ENCODE measurements at regions not wholly inside any gene's neighbourhood (a gene's known extent, or its start where the extent isn't known, plus 50 kb on each side); places are given as distances from the start of the nearest gene placed in this dataset.

DNA sequence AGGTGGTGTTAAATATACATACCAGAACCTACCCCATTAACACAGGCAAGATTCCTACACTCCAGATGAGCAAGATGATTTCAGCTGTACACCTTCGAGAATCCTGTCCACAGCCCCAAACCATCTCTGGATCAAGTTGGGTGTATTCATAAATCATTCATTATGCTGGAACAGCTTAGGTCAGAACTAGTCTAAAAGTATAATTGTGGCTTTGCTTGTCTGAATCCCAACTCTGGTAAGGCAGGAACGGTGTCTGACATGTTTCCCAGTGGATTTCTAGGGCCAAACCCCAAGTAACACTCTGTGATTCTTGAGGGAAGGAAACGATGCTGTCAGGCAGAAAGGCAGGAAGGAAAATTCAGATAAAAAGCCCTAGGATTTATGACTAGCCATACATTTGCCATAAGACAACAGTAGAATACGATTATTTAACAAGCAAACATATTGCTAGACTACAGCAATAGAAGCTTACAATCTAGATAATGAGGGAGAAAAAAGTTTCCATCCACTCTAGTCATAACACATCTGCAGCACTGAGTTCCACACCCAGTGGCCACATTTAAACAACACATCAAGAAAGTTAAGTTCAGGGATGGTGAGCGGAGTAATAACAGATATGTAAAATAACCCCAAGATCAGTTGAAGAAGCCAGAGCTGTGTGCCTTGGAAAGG, 444.8 kb downstream of the RND3 start:
- Histone ChIP-seq H3K27me3 (ENCODE audit: control insufficient read depth, insufficient read depth, low read length) (no peaks in the 10 kb centered on the region), H3K4me1 (ENCODE audit: control insufficient read depth, insufficient read depth, low read length) (no peaks in the 10 kb centered on the region), H3K4me3 (ENCODE audit: low read depth in 2 of 2, low read length in 2 of 2) (no peak overlapping the region), H3K9me3 (ENCODE audit: control insufficient read depth, insufficient read depth, low read depth, low read length) (no peaks in the 10 kb centered on the region), H3K36me3 (ENCODE audit: control insufficient read depth, insufficient read depth, low read length) (no peaks in the 10 kb centered on the region), H3K27ac (ENCODE audit: low read length) (no peak overlapping the region)
- ATAC-seq (no peak), DNase-seq (ENCODE audit: low read depth, low spot score) (no peak)
- CTCF ChIA-PET, result no interaction called here
- BruUV-seq (replicated peaks), result no TSS peak
- POLR2A ChIA-PET, result interaction anchor here (0.6 kb wide), 2 partner anchors 18 to 133 kb away, joined by 3 to 5 read pairs; no protein-coding TSS in a partner anchor
- intact Hi-C loops (cut with micrococcal nuclease; ENCODE audit: unreplicated experiment), result no loop called here
- TF ChIP-seq SIN3A (IDR thresholded peaks at IDR 0.05; ENCODE audit: borderline replicate concordance, insufficient read depth, low read depth, low read length) (no peak), POLR2AphosphoS5 (IDR thresholded peaks at IDR 0.05; ENCODE audit: low read depth, low read length) (no peak), TCF7L2 (IDR thresholded peaks at IDR 0.05; ENCODE audit: low read depth, low read length) (no peak)
- TF ChIP-seq, protein P1, sequence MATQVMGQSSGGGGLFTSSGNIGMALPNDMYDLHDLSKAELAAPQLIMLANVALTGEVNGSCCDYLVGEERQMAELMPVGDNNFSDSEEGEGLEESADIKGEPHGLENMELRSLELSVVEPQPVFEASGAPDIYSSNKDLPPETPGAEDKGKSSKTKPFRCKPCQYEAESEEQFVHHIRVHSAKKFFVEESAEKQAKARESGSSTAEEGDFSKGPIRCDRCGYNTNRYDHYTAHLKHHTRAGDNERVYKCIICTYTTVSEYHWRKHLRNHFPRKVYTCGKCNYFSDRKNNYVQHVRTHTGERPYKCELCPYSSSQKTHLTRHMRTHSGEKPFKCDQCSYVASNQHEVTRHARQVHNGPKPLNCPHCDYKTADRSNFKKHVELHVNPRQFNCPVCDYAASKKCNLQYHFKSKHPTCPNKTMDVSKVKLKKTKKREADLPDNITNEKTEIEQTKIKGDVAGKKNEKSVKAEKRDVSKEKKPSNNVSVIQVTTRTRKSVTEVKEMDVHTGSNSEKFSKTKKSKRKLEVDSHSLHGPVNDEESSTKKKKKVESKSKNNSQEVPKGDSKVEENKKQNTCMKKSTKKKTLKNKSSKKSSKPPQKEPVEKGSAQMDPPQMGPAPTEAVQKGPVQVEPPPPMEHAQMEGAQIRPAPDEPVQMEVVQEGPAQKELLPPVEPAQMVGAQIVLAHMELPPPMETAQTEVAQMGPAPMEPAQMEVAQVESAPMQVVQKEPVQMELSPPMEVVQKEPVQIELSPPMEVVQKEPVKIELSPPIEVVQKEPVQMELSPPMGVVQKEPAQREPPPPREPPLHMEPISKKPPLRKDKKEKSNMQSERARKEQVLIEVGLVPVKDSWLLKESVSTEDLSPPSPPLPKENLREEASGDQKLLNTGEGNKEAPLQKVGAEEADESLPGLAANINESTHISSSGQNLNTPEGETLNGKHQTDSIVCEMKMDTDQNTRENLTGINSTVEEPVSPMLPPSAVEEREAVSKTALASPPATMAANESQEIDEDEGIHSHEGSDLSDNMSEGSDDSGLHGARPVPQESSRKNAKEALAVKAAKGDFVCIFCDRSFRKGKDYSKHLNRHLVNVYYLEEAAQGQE (IDR thresholded peaks at IDR 0.05; ENCODE audit: insufficient read depth in 1 of 2, low read depth in 2 of 2, low read length in 1 of 2), result no peak
- in situ Hi-C loops (cut with HindIII; ENCODE audit: low pct_unique_long_range_greater_than_20kb, low sequenced_read_pairs), result no loop called here

DNA sequence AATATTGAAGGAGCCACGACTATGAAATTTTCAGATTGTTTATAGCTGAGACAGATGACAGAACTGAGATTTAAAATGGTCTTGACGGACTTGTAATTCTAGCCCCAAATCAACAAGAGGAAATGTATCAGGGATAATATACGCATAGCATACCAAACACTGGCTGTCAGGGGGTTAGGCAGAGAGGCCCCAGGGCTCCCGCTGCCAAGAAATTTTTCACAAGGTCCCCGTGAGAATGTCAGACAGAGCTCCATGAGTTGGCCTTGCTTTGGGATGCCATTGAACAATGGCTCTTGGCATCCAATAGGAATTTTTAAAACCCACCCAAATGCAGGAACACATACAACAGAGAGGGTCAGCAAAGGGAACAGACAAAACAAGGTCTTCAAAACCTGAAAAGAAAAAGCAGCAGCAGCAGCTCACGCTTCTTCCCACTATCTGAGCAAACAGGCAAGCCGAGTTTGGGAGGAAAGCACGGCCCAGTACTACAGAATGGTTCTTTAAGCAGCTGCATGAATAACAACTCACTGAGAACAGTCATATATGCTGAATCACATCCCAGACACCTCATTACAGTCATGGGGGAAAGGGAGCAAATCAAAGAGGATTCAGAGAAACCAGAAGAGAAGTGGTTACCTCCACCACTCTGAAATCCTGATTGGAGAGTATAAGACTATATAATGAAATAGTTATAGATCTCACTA, 445.6 kb downstream of the RND3 start:
- intact Hi-C loops (cut with micrococcal nuclease; ENCODE audit: unreplicated experiment), result no loop called here
- ChIA-PET CTCF (no interaction called here), POLR2A (interaction anchor here (0.6 kb wide), 1 partner anchor 19 kb away, joined by 5 read pairs; no protein-coding TSS in a partner anchor)
- TF ChIP-seq SIN3A (IDR thresholded peaks at IDR 0.05; ENCODE audit: borderline replicate concordance, insufficient read depth, low read depth, low read length) (no peak), TCF7L2 (IDR thresholded peaks at IDR 0.05; ENCODE audit: low read depth, low read length) (no peak), POLR2AphosphoS5 (IDR thresholded peaks at IDR 0.05; ENCODE audit: low read depth, low read length) (no peak)
- TF ChIP-seq, protein P1 (IDR thresholded peaks at IDR 0.05; ENCODE audit: insufficient read depth in 1 of 2, low read depth in 2 of 2, low read length in 1 of 2), result no peak
- TF ChIP-seq, protein P2, sequence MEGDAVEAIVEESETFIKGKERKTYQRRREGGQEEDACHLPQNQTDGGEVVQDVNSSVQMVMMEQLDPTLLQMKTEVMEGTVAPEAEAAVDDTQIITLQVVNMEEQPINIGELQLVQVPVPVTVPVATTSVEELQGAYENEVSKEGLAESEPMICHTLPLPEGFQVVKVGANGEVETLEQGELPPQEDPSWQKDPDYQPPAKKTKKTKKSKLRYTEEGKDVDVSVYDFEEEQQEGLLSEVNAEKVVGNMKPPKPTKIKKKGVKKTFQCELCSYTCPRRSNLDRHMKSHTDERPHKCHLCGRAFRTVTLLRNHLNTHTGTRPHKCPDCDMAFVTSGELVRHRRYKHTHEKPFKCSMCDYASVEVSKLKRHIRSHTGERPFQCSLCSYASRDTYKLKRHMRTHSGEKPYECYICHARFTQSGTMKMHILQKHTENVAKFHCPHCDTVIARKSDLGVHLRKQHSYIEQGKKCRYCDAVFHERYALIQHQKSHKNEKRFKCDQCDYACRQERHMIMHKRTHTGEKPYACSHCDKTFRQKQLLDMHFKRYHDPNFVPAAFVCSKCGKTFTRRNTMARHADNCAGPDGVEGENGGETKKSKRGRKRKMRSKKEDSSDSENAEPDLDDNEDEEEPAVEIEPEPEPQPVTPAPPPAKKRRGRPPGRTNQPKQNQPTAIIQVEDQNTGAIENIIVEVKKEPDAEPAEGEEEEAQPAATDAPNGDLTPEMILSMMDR (IDR thresholded peaks at IDR 0.05), result no peak
- in situ Hi-C loops (cut with HindIII; ENCODE audit: low pct_unique_long_range_greater_than_20kb, low sequenced_read_pairs), result no loop called here
- Histone ChIP-seq H3K4me1 (ENCODE audit: control insufficient read depth, insufficient read depth, low read length) (no peaks in the 10 kb centered on the region), H3K4me3 (ENCODE audit: low read depth in 2 of 2, low read length in 2 of 2) (no peak overlapping the region), H3K36me3 (ENCODE audit: control insufficient read depth, insufficient read depth, low read length) (no peaks in the 10 kb centered on the region), H3K9me3 (ENCODE audit: control insufficient read depth, insufficient read depth, low read depth, low read length) (no peaks in the 10 kb centered on the region), H3K27me3 (ENCODE audit: control insufficient read depth, insufficient read depth, low read length) (no peaks in the 10 kb centered on the region), H3K27ac (ENCODE audit: low read length) (no peak overlapping the region)
- DNase-seq (ENCODE audit: low read depth, low spot score), result no peak
- BruUV-seq (replicated peaks), result no TSS peak
- no peak for ATAC-seq
